Hepatocyte (in vitro differentiated cells): ENCODE measurements at regions not wholly inside any gene's neighbourhood (a gene's known extent, or its start where the extent isn't known, plus 50 kb on each side); places are given as distances from the start of the nearest gene placed in this dataset.

ENCODE experiments used
- DNase-seq: peaks from one replicate; pipeline ENCODE4 v3.0.0-alpha.2; 2016; ENCODE audit warnings: low spot score
- H2AFZ ChIP-seq: fragments of 200-600 bp; sonication (generic); 2 replicates; pipeline ENCODE4 v1.6.0; 2016; ENCODE audit warnings: antibody characterized with exemption, mild to moderate bottlenecking
- H3K27ac ChIP-seq: fragments of 200-600 bp; sonication (generic); 2 replicates; pipeline ENCODE4 v1.5.1; 2016; ENCODE audit warnings: mild to moderate bottlenecking
- H3K27me3 ChIP-seq: fragments of 200-600 bp; sonication (generic); 2 replicates; pipeline ENCODE4 v1.6.1; 2016
- H3K36me3 ChIP-seq: fragments of 200-600 bp; sonication (generic); replicated peaks from 2 replicates; pipeline ENCODE4 v1.5.1; 2016; ENCODE audit warnings: low read depth; ENCODE audit not compliant: insufficient read depth
- H3K4me1 ChIP-seq: fragments of 200-600 bp; sonication (generic); 2 replicates; pipeline ENCODE4 v1.5.1; 2016; ENCODE audit warnings: mild to moderate bottlenecking, moderate library complexity; ENCODE audit not compliant: insufficient read depth
- H3K4me2 ChIP-seq: fragments of 200-600 bp; sonication (generic); 2 replicates; pipeline ENCODE4 v1.6.0; 2016
- H3K4me3 ChIP-seq: fragments of 200-600 bp; sonication (generic); 2 replicates; pipeline ENCODE4 v1.5.1; 2016; ENCODE audit warnings: mild to moderate bottlenecking
- H3K79me2 ChIP-seq: fragments of 200-600 bp; sonication (generic); 2 replicates; pipeline ENCODE4 v1.6.0; 2017; ENCODE audit warnings: mild to moderate bottlenecking
- H3K9me2 ChIP-seq: fragments of 200-600 bp; sonication (generic); replicated peaks from 2 replicates; pipeline ENCODE4 v1.6.0; 2017; ENCODE audit warnings: mild to moderate bottlenecking; ENCODE audit not compliant: insufficient read depth
- H3K9me3 ChIP-seq: fragments of 200-600 bp; sonication (generic); 2 replicates; pipeline ENCODE4 v1.5.1; 2016; ENCODE audit warnings: low read depth, mild to moderate bottlenecking
- H4K20me1 ChIP-seq: fragments of 200-600 bp; sonication (generic); 2 replicates; pipeline ENCODE4 v1.6.0; 2016; ENCODE audit warnings: mild to moderate bottlenecking; ENCODE audit not compliant: insufficient read depth, poor library complexity, severe bottlenecking
- CTCF ChIP-seq: fragments of 200-600 bp; sonication (generic); IDR thresholded peaks from 2 replicates; pipeline ENCODE4 v1.5.1; 2016; ENCODE audit warnings: antibody characterized with exemption, mild to moderate bottlenecking; ENCODE audit not compliant: poor library complexity
- EZH2 ChIP-seq: fragments of 200-600 bp; sonication (generic); IDR thresholded peaks from 2 replicates; pipeline ENCODE4 v1.6.1; 2016; ENCODE audit warnings: antibody characterized with exemption, mild to moderate bottlenecking, borderline replicate concordance
- EZH2phosphoT487 ChIP-seq: fragments of 200-600 bp; sonication (generic); IDR thresholded peaks from one replicate; pipeline ENCODE4 v1.6.1; 2018; ENCODE audit warnings: antibody characterized with exemption, mild to moderate bottlenecking, low read depth, moderate library complexity; ENCODE audit not compliant: unreplicated experiment, severe bottlenecking
- WGBS: methylation state at CpG from one replicate; pipeline ENCODE4 v1.1.6; 2016; ENCODE audit warnings: low lambda C conversion rate; ENCODE audit errors: missing lambda C conversion rate; 5-methylcytosine and 5-hydroxymethylcytosine counted together

- WGBS, result 95% methylated on average over 5 of the region's 5 CpGs
- no peak for TF ChIP-seq EZH2
- TF ChIP-seq CTCF, result no peak
- TF ChIP-seq EZH2phosphoT487, result no peak
- Histone ChIP-seq H3K36me3 (no peaks in the 10 kb centered on the region), H3K9me2 (no peaks in the 10 kb centered on the region), H3K4me1 (no peaks in the 10 kb centered on the region), H3K4me3 (no peak overlapping the region), H2AFZ (no peak overlapping the region), H4K20me1 (no peaks in the 10 kb centered on the region), H3K9me3 (no peaks in the 10 kb centered on the region), H3K27me3 (no peaks in the 10 kb centered on the region), H3K79me2 (no peaks in the 10 kb centered on the region), H3K27ac (no peak overlapping the region), H3K4me2 (no peak overlapping the region)
- DNase-seq, result no peak
Measured at GRCh38 chr18:27355308-27355707, 170.2 kb upstream of the CHST9 start.

GRCh38 chr18:27353273-27353672 is 168.2 kb upstream of the CHST9 start:
- no peaks in the 10 kb centered on the region for H3K4me1 ChIP-seq
- WGBS, result 84% methylated on average over 4 of the region's 4 CpGs
- H3K27ac ChIP-seq, result no peak overlapping the region
- no peaks in the 10 kb centered on the region for H3K79me2 ChIP-seq
- TF ChIP-seq EZH2phosphoT487 (no peak), CTCF (no peak), EZH2 (no peak)
- H3K9me2 ChIP-seq, result no peaks in the 10 kb centered on the region
- H3K9me3 ChIP-seq, result no peaks in the 10 kb centered on the region
- H3K27me3 ChIP-seq, result no peaks in the 10 kb centered on the region
- H4K20me1 ChIP-seq, result no peaks in the 10 kb centered on the region
- DNase-seq, result no peak
- H2AFZ ChIP-seq, result no peak overlapping the region
- H3K36me3 ChIP-seq, result no peaks in the 10 kb centered on the region
- no peak overlapping the region for H3K4me3 ChIP-seq
- H3K4me2 ChIP-seq, result no peak overlapping the region

- H3K4me3 ChIP-seq, result no peak overlapping the region
- no peaks in the 10 kb centered on the region for H3K79me2 ChIP-seq
- no peaks in the 10 kb centered on the region for H3K27me3 ChIP-seq
- H3K27ac ChIP-seq, result no peak overlapping the region
- H4K20me1 ChIP-seq, result no peaks in the 10 kb centered on the region
- H3K9me2 ChIP-seq, result no peaks in the 10 kb centered on the region
- H3K4me2 ChIP-seq, result no peak overlapping the region
- no peak overlapping the region for H2AFZ ChIP-seq
- no peaks in the 10 kb centered on the region for H3K36me3 ChIP-seq
- no peak for DNase-seq
- no peaks in the 10 kb centered on the region for H3K9me3 ChIP-seq
- no peaks in the 10 kb centered on the region for H3K4me1 ChIP-seq
- TF ChIP-seq EZH2phosphoT487, result no peak
- no peak for TF ChIP-seq CTCF
- no peak for TF ChIP-seq EZH2
- WGBS, result 93% methylated on average over 4 of the region's 4 CpGs
Measured at GRCh38 chr18:27349284-27349882, 164.3 kb upstream of the CHST9 start.
